ENCODE measurements at regions not wholly inside any gene's neighbourhood (a gene's known extent, or its start where the extent isn't known, plus 50 kb on each side); places are given as distances from the start of the nearest gene placed in this dataset.

DNA sequence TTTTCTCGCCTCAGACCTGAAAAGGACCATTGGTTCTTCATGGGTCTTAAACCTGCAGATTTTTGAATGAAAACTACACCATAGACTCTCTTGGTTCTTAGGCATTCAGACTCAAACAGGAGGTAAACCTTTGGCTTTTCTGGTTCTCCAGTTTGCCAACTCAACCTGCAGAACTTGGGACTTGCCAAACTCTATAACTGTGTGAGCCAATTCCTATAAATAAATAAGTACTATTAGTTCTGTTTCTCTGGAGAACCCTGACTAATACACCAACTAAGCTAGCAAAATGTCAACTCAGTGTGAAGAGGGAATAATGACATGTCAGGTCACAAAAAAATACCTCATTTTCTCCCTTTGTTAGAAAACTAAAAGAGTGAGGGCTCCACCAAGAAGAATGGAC is 374.6 kb downstream of the RAB28 start:
- Histone ChIP-seq H3K36me3 (no peaks in the 10 kb centered on the region), H3K9me3 (peaks cover 0 to 45% (median 36%) of the 10 kb centered on the region in 8 donors), H3K27me3 (replicated peaks in 1 of 7) (no peaks in the 10 kb centered on the region), H3K27ac (no peak overlapping the region), H3K4me1 (no peaks in the 10 kb centered on the region), H3K4me3 (no peak overlapping the region)
- WGBS, 5 donors: 24 to 85% (median 64%) methylated on average over 1 of the region's 1 CpG
- TF ChIP-seq POLR2AphosphoS5 (IDR thresholded peaks at IDR 0.05) (no peak), POLR2A (IDR thresholded peaks at IDR 0.05) (no peak)
- TF ChIP-seq, protein P1, sequence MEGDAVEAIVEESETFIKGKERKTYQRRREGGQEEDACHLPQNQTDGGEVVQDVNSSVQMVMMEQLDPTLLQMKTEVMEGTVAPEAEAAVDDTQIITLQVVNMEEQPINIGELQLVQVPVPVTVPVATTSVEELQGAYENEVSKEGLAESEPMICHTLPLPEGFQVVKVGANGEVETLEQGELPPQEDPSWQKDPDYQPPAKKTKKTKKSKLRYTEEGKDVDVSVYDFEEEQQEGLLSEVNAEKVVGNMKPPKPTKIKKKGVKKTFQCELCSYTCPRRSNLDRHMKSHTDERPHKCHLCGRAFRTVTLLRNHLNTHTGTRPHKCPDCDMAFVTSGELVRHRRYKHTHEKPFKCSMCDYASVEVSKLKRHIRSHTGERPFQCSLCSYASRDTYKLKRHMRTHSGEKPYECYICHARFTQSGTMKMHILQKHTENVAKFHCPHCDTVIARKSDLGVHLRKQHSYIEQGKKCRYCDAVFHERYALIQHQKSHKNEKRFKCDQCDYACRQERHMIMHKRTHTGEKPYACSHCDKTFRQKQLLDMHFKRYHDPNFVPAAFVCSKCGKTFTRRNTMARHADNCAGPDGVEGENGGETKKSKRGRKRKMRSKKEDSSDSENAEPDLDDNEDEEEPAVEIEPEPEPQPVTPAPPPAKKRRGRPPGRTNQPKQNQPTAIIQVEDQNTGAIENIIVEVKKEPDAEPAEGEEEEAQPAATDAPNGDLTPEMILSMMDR (IDR thresholded peaks at IDR 0.05 in 8 of 11, conservative IDR thresholded peaks at IDR 0.05 in 3 of 11): no peak
- DNase-seq: no peak
- intact Hi-C loops (cut with DNase I; ENCODE audit: low total_unique reads): no loop called here

DNA sequence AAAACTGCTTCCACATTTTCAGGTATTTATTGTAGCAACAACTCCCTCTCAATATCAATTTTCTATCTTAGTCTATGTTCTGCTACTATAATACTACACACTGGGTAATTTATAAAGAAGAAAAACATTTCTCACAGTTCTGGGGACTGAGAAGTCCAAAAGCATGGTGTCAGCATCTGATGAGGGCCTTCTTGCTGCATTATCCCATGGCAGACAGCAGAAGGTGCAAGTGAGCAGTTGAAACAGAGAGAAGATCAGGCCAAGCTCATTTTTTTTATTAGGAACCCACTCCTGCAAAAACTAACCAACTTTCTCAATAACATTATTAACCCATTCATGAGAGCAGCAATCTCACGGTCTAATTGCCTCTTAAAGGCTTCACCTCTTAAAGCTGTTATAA is 376.0 kb downstream of the RAB28 start:
- H3K4me3 ChIP-seq: no peak overlapping the region
- no peaks in the 10 kb centered on the region for H3K27me3 ChIP-seq (replicated peaks in 1 of 7)
- H3K27ac ChIP-seq: no peak overlapping the region
- no peaks in the 10 kb centered on the region for H3K4me1 ChIP-seq
- no peaks in the 10 kb centered on the region for H3K36me3 ChIP-seq
- H3K9me3 ChIP-seq: peaks cover 0 to 45% (median 36%) of the 10 kb centered on the region in 8 donors
- TF ChIP-seq POLR2A (IDR thresholded peaks at IDR 0.05) (no peak), POLR2AphosphoS5 (IDR thresholded peaks at IDR 0.05) (no peak)
- TF ChIP-seq, protein P1 (IDR thresholded peaks at IDR 0.05 in 8 of 11, conservative IDR thresholded peaks at IDR 0.05 in 3 of 11): no peak
- no peak for DNase-seq
- 84 to 97% (median 94%) methylated on average over 1 of the region's 1 CpG for WGBS, 5 donors
- intact Hi-C loops (cut with DNase I; ENCODE audit: low total_unique reads): no loop called here

DNA sequence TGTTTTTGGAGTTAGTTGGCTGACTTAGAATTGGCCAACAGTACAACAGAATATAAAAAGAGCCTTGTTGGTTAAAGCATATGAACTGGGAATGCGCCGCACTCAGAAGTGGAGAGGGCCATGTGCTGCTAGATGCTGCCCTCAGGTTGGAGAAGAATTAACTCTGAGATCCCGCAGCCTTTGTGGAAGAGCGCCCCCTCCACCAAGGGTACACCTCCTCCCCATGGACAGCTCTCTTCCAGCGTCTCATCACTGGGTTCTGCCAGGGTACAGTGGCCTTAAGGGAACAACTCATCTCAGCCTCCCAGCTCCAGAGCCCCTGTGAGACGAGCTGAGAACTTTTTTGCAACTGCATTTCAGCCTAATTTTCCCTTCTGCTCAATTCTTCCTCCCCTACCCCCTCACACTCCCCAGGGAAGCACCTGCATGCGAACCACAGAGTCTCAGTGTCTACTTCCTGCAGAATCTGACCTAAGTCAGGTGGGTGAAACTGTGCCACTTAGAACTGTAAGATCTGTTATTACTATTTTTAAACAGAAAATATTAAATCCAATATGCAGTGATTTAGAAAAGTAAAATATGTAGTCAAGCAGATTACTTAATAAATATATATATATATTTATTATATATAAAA is 380.6 kb downstream of the RAB28 start:
- Histone ChIP-seq H3K36me3 (no peaks in the 10 kb centered on the region), H3K4me1 (no peaks in the 10 kb centered on the region), H3K27ac (no peak overlapping the region), H3K27me3 (replicated peaks in 1 of 7) (no peaks in the 10 kb centered on the region), H3K4me3 (no peak overlapping the region), H3K9me3 (peaks cover 0 to 19% (median 11%) of the 10 kb centered on the region in 8 donors)
- TF ChIP-seq POLR2A (IDR thresholded peaks at IDR 0.05) (no peak), POLR2AphosphoS5 (IDR thresholded peaks at IDR 0.05) (no peak)
- TF ChIP-seq, protein P1 (IDR thresholded peaks at IDR 0.05 in 8 of 11, conservative IDR thresholded peaks at IDR 0.05 in 3 of 11): no peak
- WGBS, 5 donors: 69 to 76% (median 75%) methylated on average over 7 of the region's 7 CpGs
- no peak for DNase-seq
- intact Hi-C loops (cut with DNase I; ENCODE audit: low total_unique reads): no loop called here

DNA sequence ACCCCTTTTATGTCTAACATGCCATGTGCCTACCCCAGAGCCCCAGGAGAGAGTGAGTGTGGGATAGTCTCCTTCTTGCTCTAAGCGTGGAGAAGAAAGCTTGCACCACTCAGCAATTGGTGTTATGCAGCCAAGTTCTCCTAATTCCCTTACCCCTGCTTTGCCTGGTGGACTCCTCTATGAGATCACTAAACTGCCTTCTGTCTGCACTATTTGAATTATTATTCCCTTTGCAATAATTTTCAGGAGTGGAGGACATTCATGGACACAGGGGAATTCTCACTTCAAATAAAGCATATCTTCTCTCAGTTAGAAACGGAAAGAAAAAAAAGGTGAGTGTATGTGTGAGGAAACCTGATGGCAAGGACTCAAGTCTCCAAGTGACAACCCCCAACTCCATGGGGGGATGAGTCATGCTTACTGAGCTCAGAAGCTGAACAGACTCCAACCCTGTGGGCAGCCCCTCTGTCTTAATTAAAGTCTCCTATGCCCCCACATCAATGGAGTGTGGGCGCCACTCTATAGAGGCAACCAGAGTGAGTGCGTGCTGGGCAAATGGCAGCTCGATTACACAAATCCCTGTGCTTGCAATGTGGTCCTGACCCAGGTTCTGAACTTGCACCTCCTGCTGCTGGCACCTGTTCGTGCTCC is 381.9 kb downstream of the RAB28 start:
- Histone ChIP-seq H3K9me3 (peaks cover 0 to 7% (median 1%) of the 10 kb centered on the region in 8 donors), H3K4me1 (no peaks in the 10 kb centered on the region), H3K4me3 (no peak overlapping the region), H3K27ac (no peak overlapping the region), H3K27me3 (replicated peaks in 1 of 7) (no peaks in the 10 kb centered on the region), H3K36me3 (no peaks in the 10 kb centered on the region)
- intact Hi-C loops (cut with DNase I; ENCODE audit: low total_unique reads): no loop called here
- TF ChIP-seq POLR2AphosphoS5 (IDR thresholded peaks at IDR 0.05): no peak
- no peak for TF ChIP-seq POLR2A (IDR thresholded peaks at IDR 0.05)
- TF ChIP-seq, protein P1 (IDR thresholded peaks at IDR 0.05 in 8 of 11, conservative IDR thresholded peaks at IDR 0.05 in 3 of 11): no peak
- 82 to 94% (median 89%) methylated on average over 5 to 6 of the region's 6 CpGs for WGBS, 5 donors
- no peak for DNase-seq
